Lower leg skin (tissue), 4 donors: ENCODE measurements at regions not wholly inside any gene's neighbourhood (a gene's known extent, or its start where the extent isn't known, plus 50 kb on each side); places are given as distances from the start of the nearest gene placed in this dataset.
"Not testable (repeated sequence)": the region's sequence is repeated elsewhere in the genome, so short reads cannot be mapped to it uniquely, and the experiment has no call there.

Source experiments
- DNase-seq, 2 donors: peaks; one replicate each; pipeline ENCODE4 v3.0.0-alpha.2; 2019; ENCODE audit warnings: low spot score in 2 of 2
- H3K4me3 ChIP-seq: fragments of 200-600 bp; sonication (generic); 2 replicates; pipeline ENCODE4 v1.5.1; 2017; ENCODE audit warnings: mild to moderate bottlenecking, low read depth; ENCODE audit not compliant: poor library complexity, severe bottlenecking
- CTCF ChIP-seq, 3 donors: fragments of 450-650 bp; IDR thresholded peaks; one replicate each; pipeline ENCODE4 v1.5.1; 2016; ENCODE audit warnings: antibody characterized with exemption in 3 of 3, mild to moderate bottlenecking in 3 of 3, moderate library complexity in 2 of 3
- POLR2A ChIP-seq, 2 donors: fragments of 450-650 bp; IDR thresholded peaks; one replicate each; pipeline ENCODE4 v1.6.1; 2016 to 2017; ENCODE audit warnings: antibody characterized with exemption in 2 of 2, mild to moderate bottlenecking in 1 of 2, moderate library complexity in 1 of 2
- WGBS, 2 donors: methylation state at CpG; one replicate each; pipeline ENCODE4 v1.1.5; 2018; 5-methylcytosine and 5-hydroxymethylcytosine counted together
- intact Hi-C: fragments of 100-400 bp; cut with DNase I; formaldehyde crosslinking; loops from one replicate; pipeline ENCODE4 v1.15.0; 2023; ENCODE audit warnings: low total_unique reads

- 91 to 95% methylated on average over 8 of the region's 8 CpGs for WGBS, 2 donors
- no peak overlapping the region for H3K4me3 ChIP-seq
- no peak for DNase-seq
- intact Hi-C loops = no loop called here
- TF ChIP-seq POLR2A (IDR thresholded peaks at IDR 0.05) = no peak
- TF ChIP-seq CTCF (IDR thresholded peaks at IDR 0.05) = no peak
Measured at GRCh38 chr2:59173325-59173724, 932.2 kb upstream of the FANCL start.

- no peak overlapping the region for H3K4me3 ChIP-seq
- intact Hi-C loops = no loop called here
- DNase-seq = no peak
- TF ChIP-seq POLR2A (IDR thresholded peaks at IDR 0.05) = no peak
- TF ChIP-seq CTCF (IDR thresholded peaks at IDR 0.05) = no peak
Measured at GRCh38 chr2:59171019-59171418, 929.9 kb upstream of the FANCL start.

DNA sequence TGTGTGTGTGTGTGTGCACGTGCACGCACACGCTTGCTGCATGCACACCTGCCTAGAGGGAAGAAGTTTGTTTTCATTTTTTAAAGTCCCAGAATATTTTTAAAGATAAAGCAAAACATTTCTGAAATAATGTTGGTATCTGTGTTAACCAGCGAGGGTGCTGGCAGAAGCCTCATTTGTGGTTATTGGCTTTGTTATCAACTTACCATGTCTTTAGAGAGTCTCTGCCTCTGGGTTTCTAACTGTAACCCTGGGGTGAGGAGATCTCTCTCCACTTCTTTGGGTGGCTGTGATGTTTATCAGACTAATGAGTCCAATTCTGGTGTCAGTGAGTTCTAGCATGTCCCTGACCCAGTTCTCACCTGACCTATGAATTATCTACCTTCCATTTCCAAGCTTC lies 927.6 kb upstream of the FANCL start:
- no peak for DNase-seq
- WGBS, 2 donors = 65 to 74% methylated on average over 4 of the region's 4 CpGs
- no peak overlapping the region for H3K4me3 ChIP-seq
- TF ChIP-seq CTCF (IDR thresholded peaks at IDR 0.05) = no peak
- no peak for TF ChIP-seq POLR2A (IDR thresholded peaks at IDR 0.05)
- intact Hi-C loops = no loop called here

GRCh38 chr2:59167514-59167913 lies 926.4 kb upstream of the FANCL start:
- TF ChIP-seq POLR2A (IDR thresholded peaks at IDR 0.05) = no peak
- TF ChIP-seq CTCF (IDR thresholded peaks at IDR 0.05) = no peak
- intact Hi-C loops = no loop called here
- 93 to 94% methylated on average over 2 of the region's 2 CpGs for WGBS, 2 donors
- DNase-seq = no peak
- no peak overlapping the region for H3K4me3 ChIP-seq

- DNase-seq, H3K4me3 ChIP-seq, intact Hi-C loops: not testable (repeated sequence)
- 81 to 87% methylated on average over 1 of the region's 1 CpG for WGBS, 2 donors
Measured at GRCh38 chr2:59157908-59158307, 916.8 kb upstream of the FANCL start.

- DNase-seq = no peak
- WGBS, 2 donors = 98 to 99% methylated on average over 3 of the region's 3 CpGs
- TF ChIP-seq CTCF (IDR thresholded peaks at IDR 0.05) (no peak), POLR2A (IDR thresholded peaks at IDR 0.05) (no peak)
- H3K4me3 ChIP-seq = no peak overlapping the region
- intact Hi-C loops = no loop called here
Measured at GRCh38 chr2:59151805-59152204, 910.7 kb upstream of the FANCL start.
